Left ventricle myocardium inferior (tissue), 1 donor: ENCODE measurements at regions not wholly inside any gene's neighbourhood (a gene's known extent, or its start where the extent isn't known, plus 50 kb on each side); places are given as distances from the start of the nearest gene placed in this dataset.

Source experiments
- DNase-seq: peaks from one replicate; pipeline ENCODE4 v3.0.0-alpha.2; 2020
- H3K27ac ChIP-seq: fragments of 200-600 bp; replicated peaks from 2 replicates; pipeline ENCODE4 v1.8.0; 2021
- H3K27me3 ChIP-seq: fragments of 200-600 bp; 2 replicates; pipeline ENCODE4 v1.8.0; 2021; ENCODE audit warnings: low read depth
- H3K36me3 ChIP-seq: fragments of 200-600 bp; 2 replicates; pipeline ENCODE4 v1.8.0; 2021
- H3K4me1 ChIP-seq: fragments of 200-600 bp; 2 replicates; pipeline ENCODE4 v1.8.0; 2021
- H3K4me3 ChIP-seq: fragments of 200-600 bp; 2 replicates; pipeline ENCODE4 v1.8.0; 2021; ENCODE audit warnings: mild to moderate bottlenecking, moderate library complexity
- H3K9me3 ChIP-seq: fragments of 200-600 bp; replicated peaks from 2 replicates; pipeline ENCODE4 v1.8.0; 2021
- intact Hi-C: fragments of 100-400 bp; cut with micrococcal nuclease; formaldehyde crosslinking; loops from one replicate; pipeline ENCODE4 v1.11.0; 2022
- TF ChIP-seq, protein P1 (sequence below): fragments of 200-600 bp; IDR thresholded peaks from 2 replicates; pipeline ENCODE4 v1.8.0; 2021; ENCODE audit warnings: antibody characterized with exemption, mild to moderate bottlenecking, borderline replicate concordance
- donor health status: DM: no; HTN: yes; CAD: no; lungs with severe emphysema.

DNA sequence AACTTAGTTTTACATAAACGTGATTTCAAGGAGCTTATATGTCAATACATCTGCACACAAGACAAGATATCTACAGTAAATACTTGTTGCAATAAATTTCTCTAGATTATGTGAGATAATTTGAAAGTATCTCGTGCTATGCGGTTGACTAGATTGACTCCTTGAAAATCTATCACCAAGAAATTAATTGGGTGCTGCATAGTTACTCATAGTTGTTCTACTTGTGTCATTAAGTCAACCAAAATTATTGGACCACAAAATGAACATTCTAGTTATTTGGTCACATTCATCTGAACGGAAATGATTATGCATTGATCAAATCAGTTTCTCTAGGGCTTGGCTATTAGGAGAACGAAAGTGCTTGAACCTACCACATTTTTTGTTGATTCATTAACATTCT, 2291.5 kb downstream of the PCDH9 start:
- Histone ChIP-seq H3K27ac (no peak overlapping the region), H3K4me3 (no peak overlapping the region), H3K4me1 (no peaks in the 10 kb centered on the region), H3K27me3 (no peaks in the 10 kb centered on the region), H3K9me3 (peaks cover 6% of the 10 kb centered on the region), H3K36me3 (no peaks in the 10 kb centered on the region)
- no peak for DNase-seq
- TF ChIP-seq, protein P1, sequence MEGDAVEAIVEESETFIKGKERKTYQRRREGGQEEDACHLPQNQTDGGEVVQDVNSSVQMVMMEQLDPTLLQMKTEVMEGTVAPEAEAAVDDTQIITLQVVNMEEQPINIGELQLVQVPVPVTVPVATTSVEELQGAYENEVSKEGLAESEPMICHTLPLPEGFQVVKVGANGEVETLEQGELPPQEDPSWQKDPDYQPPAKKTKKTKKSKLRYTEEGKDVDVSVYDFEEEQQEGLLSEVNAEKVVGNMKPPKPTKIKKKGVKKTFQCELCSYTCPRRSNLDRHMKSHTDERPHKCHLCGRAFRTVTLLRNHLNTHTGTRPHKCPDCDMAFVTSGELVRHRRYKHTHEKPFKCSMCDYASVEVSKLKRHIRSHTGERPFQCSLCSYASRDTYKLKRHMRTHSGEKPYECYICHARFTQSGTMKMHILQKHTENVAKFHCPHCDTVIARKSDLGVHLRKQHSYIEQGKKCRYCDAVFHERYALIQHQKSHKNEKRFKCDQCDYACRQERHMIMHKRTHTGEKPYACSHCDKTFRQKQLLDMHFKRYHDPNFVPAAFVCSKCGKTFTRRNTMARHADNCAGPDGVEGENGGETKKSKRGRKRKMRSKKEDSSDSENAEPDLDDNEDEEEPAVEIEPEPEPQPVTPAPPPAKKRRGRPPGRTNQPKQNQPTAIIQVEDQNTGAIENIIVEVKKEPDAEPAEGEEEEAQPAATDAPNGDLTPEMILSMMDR, result no peak
- intact Hi-C loops, result no loop called here

DNA sequence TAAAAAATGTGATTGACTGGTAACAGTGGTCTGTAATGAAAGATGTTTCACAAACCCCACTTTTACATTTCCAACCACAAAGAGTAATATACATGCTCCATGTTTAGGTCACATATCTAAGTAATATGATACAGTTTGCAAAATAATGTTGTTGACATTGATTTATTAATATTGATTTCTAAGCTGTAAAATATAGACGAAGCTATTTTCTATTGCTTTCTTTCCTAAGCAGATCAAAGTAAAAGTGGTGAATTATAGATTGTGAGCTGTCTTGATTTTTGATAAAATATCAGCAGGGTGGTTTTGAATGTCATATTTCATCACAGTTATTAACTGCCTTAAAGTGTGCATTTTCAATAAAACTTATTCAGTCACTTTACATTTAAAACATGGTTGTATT, 2292.8 kb downstream of the PCDH9 start:
- no peak for DNase-seq
- Histone ChIP-seq H3K36me3 (no peaks in the 10 kb centered on the region), H3K27ac (no peak overlapping the region), H3K27me3 (no peaks in the 10 kb centered on the region), H3K9me3 (peaks cover 6% of the 10 kb centered on the region), H3K4me3 (no peak overlapping the region), H3K4me1 (no peaks in the 10 kb centered on the region)
- intact Hi-C loops, result no loop called here
- TF ChIP-seq, protein P1, result no peak

DNA sequence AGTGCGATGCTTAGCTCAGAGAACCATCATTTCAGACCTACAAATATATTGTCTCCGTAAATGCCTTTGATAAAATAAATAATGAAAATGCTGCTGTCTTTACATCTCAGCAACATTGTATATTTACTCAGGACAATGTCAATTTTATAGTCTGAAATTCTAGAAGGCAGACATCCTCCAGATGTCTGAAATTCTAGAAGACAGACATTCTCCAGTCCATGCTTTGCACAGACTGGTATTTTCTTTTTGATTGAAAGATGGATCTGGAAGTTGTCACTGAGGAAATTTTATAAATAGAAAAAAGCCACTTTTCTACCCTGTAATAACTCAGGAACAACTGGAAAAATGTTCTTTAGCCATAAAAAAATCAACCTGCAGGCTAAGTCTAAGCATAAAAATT, 2293.3 kb downstream of the PCDH9 start:
- intact Hi-C loops, result no loop called here

DNA sequence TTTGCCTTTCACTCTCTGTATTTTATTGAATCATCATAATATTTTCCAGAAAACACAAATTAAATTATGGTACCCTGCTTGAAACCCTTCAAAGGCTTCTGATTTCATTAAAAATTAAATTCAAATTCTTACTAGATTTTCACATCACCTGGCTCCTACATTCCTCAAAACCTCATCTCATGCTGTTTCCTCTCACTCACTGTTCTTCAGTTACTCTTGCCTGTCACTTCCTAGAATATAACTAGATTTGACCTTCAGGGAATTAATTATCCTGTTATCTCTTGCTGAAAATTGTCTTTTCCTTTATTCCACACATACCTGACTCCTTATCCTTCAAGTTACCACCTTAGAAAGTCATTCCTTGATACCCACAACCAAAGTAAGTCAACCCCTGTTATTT, 2294.7 kb downstream of the PCDH9 start:
- TF ChIP-seq, protein P1, result no peak
- no peak for DNase-seq
- Histone ChIP-seq H3K36me3 (no peaks in the 10 kb centered on the region), H3K27me3 (no peaks in the 10 kb centered on the region), H3K27ac (no peak overlapping the region), H3K4me1 (no peaks in the 10 kb centered on the region), H3K9me3 (peaks cover 3% of the 10 kb centered on the region), H3K4me3 (no peak overlapping the region)
- intact Hi-C loops, result no loop called here

More for the DNA sequence above, 2293.3 kb downstream of the PCDH9 start:
- no peak overlapping the region for H3K4me3 ChIP-seq
- no peaks in the 10 kb centered on the region for H3K4me1 ChIP-seq
- DNase-seq, result no peak
- H3K27me3 ChIP-seq, result no peaks in the 10 kb centered on the region
- H3K9me3 ChIP-seq, result peaks cover 6% of the 10 kb centered on the region
- no peak overlapping the region for H3K27ac ChIP-seq
- H3K36me3 ChIP-seq, result no peaks in the 10 kb centered on the region
- TF ChIP-seq, protein P1, result no peak

DNA sequence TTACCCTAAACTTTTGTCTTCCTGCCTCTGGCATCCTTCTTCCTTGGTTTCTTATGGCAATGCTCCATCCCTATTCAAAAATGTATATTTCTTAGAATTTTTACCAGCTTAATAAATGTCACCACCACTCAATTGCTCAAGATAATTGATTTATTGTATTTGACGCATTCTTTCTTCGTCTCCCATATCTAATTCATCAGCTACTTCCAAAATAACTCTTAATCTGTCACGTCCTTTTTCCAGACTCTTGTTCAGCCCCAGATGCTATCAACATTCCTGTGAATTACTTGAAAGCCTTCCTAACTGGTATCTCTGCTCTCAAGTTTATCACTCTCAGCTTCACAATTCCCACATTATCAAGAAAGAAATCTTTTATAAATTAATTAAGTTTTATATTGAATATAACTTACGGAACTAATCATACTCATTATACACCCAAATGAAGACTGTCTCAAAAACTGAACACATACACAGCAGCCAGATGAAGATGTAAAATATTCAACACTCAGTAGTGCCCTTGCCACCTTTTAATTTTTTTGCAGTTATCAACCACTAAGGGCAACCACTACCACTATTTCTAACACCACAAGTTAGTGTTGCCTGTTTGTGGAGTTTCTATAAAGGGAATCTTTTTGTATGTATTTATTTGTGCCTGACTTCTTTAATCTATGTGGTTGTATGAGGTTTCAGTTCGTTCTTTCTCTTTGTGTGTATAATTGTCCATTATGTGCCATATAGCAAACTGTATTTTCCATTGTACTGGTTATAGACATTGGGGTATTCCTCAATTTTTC, 2295.4 kb downstream of the PCDH9 start:
- no peaks in the 10 kb centered on the region for H3K4me1 ChIP-seq
- no peak overlapping the region for H3K27ac ChIP-seq
- TF ChIP-seq, protein P1, result no peak
- H3K9me3 ChIP-seq, result no peaks in the 10 kb centered on the region
- no peaks in the 10 kb centered on the region for H3K36me3 ChIP-seq
- H3K4me3 ChIP-seq, result no peak overlapping the region
- intact Hi-C loops, result no loop called here
- no peak for DNase-seq
- H3K27me3 ChIP-seq, result no peaks in the 10 kb centered on the region
